ENCODE measurements at regions not wholly inside any gene's neighbourhood (a gene's known extent, or its start where the extent isn't known, plus 50 kb on each side); places are given as distances from the start of the nearest gene placed in this dataset.

GRCh38 chr2:146312899-146313298, 1531.9 kb upstream of the ACVR2A start:
- no peak for DNase-seq (ENCODE audit: low read depth in 2 of 2)

DNA sequence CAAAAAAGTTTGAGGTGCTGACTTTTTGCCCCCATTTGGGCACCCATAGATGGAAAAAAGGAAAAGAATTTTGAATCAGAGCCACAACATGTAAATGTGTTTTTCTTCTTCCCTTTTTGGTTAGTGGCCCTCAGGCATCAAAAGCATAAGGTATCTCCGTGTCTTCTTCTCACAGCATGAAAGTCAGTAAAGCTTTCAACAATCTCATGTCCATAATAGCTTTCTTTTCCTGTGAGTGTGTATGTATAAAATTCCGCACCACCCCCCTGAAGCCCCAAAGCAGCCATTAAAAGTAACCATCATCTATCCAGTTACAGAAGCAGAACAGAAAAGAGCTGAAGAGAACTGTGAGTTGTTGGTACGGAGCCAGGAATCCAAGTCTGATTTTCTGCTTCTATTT, 1539.7 kb upstream of the ACVR2A start:
- no peak for DNase-seq (ENCODE audit: low read depth in 2 of 2)

- DNase-seq (ENCODE audit: low read depth in 2 of 2), result no peak
These were observed 1543.5 kb upstream of the ACVR2A start for GRCh38 chr2:146301287-146301686.

GRCh38 chr2:146295080-146295670, 1549.7 kb upstream of the ACVR2A start:
- DNase-seq (ENCODE audit: low read depth in 2 of 2), result no peak

DNA sequence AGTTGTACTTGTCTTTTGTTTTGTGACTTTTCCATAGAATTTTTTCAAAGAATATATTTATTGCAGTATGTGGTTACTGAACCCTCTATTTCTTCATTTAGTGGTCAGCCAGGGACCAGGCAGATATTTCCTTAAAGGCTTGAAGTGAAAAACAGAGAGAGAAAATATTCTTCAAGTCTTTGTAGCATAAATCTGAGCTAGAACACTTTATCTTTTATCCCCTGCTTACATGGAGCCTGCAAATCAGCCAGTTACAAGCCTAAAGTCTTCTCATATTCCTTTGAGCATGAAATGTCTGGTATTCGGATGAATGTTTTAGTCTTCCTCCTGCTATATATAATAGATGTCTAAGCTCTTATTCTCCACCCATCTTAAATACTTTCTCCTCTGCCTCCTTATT, 1557.5 kb upstream of the ACVR2A start:
- no peak for DNase-seq (ENCODE audit: low read depth in 2 of 2)

- DNase-seq (ENCODE audit: low read depth in 2 of 2), result no peak
These were observed 1565.9 kb upstream of the ACVR2A start for GRCh38 chr2:146278881-146279280.

DNA sequence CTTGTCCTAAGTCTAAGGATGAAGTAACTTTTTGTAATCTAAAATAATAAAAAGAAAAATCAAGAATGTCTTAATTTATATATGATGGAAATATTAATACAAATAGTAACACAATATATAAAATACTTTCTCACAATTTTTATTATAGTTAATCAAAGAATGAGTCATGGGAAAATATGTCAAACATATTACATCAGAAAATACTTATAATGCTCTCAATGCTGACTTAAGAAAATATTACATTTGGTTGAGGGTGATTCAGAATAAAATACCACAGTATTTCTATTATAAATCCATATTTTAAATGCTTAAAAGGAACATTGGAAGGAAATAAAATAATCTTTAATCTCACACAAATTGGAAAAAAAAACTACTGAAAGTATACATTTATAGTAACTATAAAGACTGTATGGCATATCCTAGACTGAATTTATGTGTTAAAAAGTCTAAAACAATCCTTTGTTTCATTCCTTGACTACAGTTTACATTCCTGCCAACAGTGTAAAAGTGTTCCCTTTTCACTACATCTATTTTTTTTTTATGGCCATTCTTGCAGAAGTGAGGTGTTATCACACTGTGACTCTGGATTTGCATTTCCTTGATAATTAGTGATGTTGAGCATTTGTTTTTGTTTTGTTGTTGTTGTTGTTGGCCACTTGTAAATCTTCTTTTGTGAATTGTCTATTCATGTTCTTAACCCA, 1573.5 kb upstream of the ACVR2A start:
- DNase-seq (ENCODE audit: low read depth in 2 of 2), result no peak

DNA sequence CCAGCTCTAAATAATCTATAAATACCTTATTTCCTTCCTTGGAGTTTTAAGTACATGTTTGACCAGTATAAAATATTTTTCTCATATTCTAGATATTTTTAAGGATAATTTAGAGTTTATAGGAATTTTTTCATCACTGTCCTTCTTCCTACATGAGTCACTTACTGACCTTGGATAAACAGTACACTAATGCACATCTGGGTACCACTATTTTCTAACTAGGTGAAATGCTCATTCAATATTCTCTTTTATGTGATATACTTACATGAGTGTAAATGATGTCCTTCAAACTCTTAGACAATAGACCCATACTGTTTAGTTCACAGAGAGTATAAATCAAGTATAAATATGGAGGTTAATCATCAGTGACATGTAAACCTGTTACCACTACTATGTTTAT, 1574.2 kb upstream of the ACVR2A start:
- no peak for DNase-seq (ENCODE audit: low read depth in 2 of 2)

GRCh38 chr2:146267093-146267492, 1577.7 kb upstream of the ACVR2A start:
- no peak for DNase-seq (ENCODE audit: low read depth in 2 of 2)

- DNase-seq (ENCODE audit: low read depth in 2 of 2), result no peak
These were observed 1579.2 kb upstream of the ACVR2A start for GRCh38 chr2:146265656-146266055.

DNA sequence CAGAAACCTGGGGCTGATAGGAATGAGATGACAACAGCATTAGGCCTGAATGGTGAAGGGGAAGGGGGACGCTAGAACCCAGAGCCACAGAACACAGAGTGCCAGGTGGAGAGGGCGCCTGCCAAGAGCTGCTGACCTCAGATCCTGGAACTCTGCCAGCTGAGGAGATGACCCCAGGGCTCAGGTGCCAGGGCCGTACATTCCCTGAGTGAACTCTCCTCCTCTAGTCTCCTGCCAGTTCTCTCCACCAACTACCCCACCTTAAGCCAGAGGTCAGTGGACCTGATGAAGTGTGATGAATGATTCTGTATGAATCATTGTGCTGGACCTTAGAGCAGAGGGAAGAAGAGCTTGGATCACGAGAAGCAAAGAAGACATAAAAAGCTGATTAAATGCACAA, 1582.2 kb upstream of the ACVR2A start:
- DNase-seq (ENCODE audit: low read depth in 2 of 2), result no peak

DNA sequence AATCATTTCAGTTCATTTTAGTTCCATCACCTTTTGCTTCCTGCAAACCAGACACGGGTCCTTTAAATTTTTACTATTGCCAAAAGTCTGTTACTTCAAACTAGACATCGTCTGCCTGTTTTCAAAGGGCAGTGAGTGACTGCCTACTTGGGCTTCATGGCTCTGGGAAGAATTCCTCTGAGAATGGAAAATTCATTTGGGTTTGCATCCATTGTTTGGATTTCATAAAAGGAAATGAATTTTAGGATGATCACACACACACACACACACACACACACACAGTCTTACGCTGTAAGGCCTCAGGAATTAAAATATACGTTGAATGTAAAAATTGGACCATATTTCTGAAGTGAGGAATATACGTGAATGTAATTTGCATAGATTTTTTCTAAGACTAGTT, 1584.3 kb upstream of the ACVR2A start:
- no peak for DNase-seq (ENCODE audit: low read depth in 2 of 2)

- no peak for DNase-seq (ENCODE audit: low read depth in 2 of 2)
These were observed 1585.0 kb upstream of the ACVR2A start for GRCh38 chr2:146259816-146260215.

GRCh38 chr2:146258071-146258470, 1586.8 kb upstream of the ACVR2A start:
- DNase-seq (ENCODE audit: low read depth in 2 of 2), result no peak

DNA sequence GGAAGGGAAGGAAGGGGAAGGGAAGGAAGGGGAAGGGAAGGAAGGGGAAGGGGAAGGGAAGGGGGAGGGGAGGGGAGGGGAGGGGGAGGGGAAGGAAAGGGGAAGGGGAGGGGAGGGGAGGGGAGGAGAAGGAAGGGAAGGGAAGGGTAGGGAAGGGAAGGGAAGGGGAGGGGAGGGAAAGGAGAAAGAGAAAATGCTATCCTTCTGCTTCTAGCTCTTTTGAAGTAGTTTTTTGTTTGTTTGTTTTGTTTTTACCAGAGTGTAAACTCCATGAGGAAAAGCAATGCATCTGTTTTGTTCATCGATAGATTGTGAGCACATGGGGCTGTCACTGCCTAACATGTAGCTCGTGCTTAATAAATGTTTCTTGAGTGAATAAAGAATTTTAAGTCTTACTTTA, 1592.7 kb upstream of the ACVR2A start:
- no peak for DNase-seq (ENCODE audit: low read depth in 2 of 2)

GRCh38 chr2:146251328-146251727, 1593.5 kb upstream of the ACVR2A start:
- no peak for DNase-seq (ENCODE audit: low read depth in 2 of 2)

- no peak for DNase-seq (ENCODE audit: low read depth in 2 of 2)
These were observed 1597.9 kb upstream of the ACVR2A start for GRCh38 chr2:146246736-146247523.

DNA sequence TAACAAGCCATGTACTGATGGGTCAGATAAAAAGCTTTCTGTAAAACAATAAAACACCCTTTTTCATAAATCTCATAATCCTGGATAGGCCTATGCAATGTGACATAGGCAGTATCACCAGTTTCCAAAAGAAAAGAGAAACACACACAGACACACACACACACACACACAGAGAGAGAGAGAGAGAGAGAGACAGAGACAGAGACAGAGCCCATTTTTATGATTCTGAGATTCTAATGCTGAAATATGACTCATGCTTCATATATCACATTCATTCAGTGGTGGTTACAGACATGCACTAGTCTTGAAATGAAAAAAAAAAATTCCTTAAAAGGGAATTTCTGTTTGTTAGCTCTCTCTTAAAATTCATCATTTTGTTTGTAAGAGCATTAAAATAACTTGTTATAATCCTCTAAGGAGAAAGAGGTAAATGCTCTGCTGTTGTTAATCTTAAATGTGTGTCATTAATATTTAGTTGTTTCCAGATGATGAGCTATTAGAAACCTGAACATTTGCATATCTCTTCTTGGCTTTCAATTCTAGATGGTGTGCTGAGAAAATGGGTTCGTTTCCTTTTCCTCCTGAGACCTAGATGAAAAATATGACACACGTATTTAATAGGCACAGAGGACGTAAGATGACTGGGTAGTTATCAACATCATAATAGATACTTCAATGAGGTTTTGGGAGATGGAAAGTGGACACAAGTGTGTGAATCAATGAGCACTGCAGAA, 1598.7 kb upstream of the ACVR2A start:
- DNase-seq (ENCODE audit: low read depth in 2 of 2), result peak; percentile 74 to 81

DNA sequence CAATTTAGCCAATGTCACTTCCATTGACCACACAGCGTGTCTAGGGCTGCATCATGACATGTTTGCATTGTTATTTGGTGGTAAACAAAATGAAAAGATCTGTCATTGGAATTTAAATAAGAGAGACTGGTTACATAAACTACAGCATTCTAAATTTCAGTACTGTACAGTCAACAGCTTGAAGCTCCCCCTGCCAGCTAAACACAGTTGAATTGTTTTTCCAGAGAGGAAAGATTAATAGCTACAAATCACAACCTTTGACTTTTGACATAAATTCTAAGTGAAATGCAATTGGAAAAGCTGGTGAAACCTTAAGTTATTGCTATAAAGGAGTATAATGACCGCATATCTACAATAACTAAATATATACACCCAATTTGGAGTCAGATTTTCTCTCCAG, 1600.0 kb upstream of the ACVR2A start:
- no peak for DNase-seq (ENCODE audit: low read depth in 2 of 2)

DNA sequence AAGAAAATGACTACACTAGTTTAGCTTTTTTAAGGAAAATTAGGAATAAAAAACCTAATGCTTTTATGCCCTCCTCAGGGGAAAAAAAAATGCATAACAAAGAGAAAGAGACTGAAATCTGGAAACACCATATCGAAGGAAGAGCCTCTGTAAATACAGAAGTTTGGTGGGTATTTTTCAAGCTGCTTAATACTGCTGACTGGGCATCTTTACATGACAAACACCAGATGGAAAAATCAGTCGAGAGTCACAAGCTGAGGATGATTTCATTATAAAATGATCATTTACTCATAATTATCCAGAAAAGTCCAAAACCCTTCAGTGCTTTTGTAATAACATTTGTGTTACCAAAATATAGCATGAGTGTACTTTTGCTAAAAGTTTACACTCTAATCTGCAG, 1600.7 kb upstream of the ACVR2A start:
- DNase-seq (ENCODE audit: low read depth in 2 of 2), result no peak

DNA sequence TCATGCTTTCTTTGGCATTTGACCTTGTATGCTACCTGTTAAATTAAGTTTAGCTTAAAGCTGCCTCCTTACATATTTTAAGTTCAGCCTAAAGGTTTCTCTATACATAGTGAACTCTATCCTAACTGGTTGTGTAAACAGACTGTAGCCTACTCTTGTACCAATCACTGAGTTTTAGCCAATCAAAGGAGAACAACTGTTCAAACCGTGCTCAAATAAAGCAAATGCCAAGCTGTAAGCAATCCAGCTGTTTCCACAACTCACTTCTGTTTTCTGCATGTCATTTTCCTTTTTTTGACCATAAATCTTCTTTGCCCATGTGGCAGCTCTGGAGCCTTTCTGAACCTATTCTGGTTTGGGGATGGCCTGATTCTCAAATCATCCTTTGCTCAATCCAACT, 1603.8 kb upstream of the ACVR2A start:
- DNase-seq (ENCODE audit: low read depth in 2 of 2), result no peak

- DNase-seq (ENCODE audit: low read depth in 2 of 2), result no peak
These were observed 1604.4 kb upstream of the ACVR2A start for GRCh38 chr2:146240391-146240790.
